OCI-LY1 (cell line): ENCODE measurements at regions not wholly inside any gene's neighbourhood (a gene's known extent, or its start where the extent isn't known, plus 50 kb on each side); places are given as distances from the start of the nearest gene placed in this dataset.

Source experiments
- H2AFZ ChIP-seq: fragments of 200-600 bp; sonication (generic), shearing (Covaris generic); 2 replicates; pipeline ENCODE4 v1.6.0; 2014; ENCODE audit warnings: antibody characterized with exemption, mild to moderate bottlenecking, low read length
- H3F3A ChIP-seq: fragments of 200-600 bp; sonication (generic), shearing (Covaris generic); 2 replicates; pipeline ENCODE4 v1.6.0; 2014; ENCODE audit warnings: mild to moderate bottlenecking, antibody characterized with exemption, low read length, moderate library complexity; ENCODE audit not compliant: insufficient read depth
- H3K27ac ChIP-seq: fragments of 200-600 bp; sonication (generic); 2 replicates; pipeline ENCODE4 v1.5.1; 2014; ENCODE audit warnings: low read length, mixed run types, mild to moderate bottlenecking, low read depth; ENCODE audit not compliant: poor library complexity, severe bottlenecking
- H3K27me3 ChIP-seq: fragments of 200-600 bp; sonication (generic); 2 replicates; pipeline ENCODE4 v1.6.0; 2014; ENCODE audit warnings: antibody characterized with exemption, mild to moderate bottlenecking, low read length, moderate library complexity; ENCODE audit not compliant: insufficient read depth
- H3K36me3 ChIP-seq: fragments of 200-600 bp; sonication (generic); 2 replicates; pipeline ENCODE4 v1.6.1; 2014; ENCODE audit warnings: mild to moderate bottlenecking, antibody characterized with exemption, low read length, moderate library complexity, mixed read lengths; ENCODE audit not compliant: insufficient read depth
- H3K4me1 ChIP-seq: fragments of 200-600 bp; sonication (generic); 2 replicates; pipeline ENCODE4 v1.5.1; 2014; ENCODE audit warnings: mild to moderate bottlenecking, low read length, moderate library complexity; ENCODE audit not compliant: insufficient read depth, severe bottlenecking
- H3K4me2 ChIP-seq: fragments of 200-600 bp; sonication (generic), shearing (Covaris generic); 2 replicates; pipeline ENCODE4 v1.6.1; 2014; ENCODE audit warnings: low read length
- H3K4me3 ChIP-seq: fragments of 200-600 bp; sonication (generic); 2 replicates; pipeline ENCODE4 v1.5.1; 2014; ENCODE audit warnings: low read length, low read depth, mild to moderate bottlenecking, mixed read lengths; ENCODE audit not compliant: poor library complexity, severe bottlenecking
- H3K79me2 ChIP-seq: fragments of 200-600 bp; shearing (Covaris generic); 2 replicates; pipeline ENCODE4 v1.6.1; 2016; ENCODE audit warnings: mixed run types, low read length, mixed read lengths; ENCODE audit not compliant: insufficient read depth
- H3K9ac ChIP-seq: fragments of 200-600 bp; sonication (generic), shearing (Covaris generic); 2 replicates; pipeline ENCODE4 v1.6.1; 2014; ENCODE audit warnings: mild to moderate bottlenecking, low read length, mixed read lengths
- H3K9me2 ChIP-seq: fragments of 200-600 bp; sonication (generic), shearing (Covaris generic); 2 replicates; pipeline ENCODE4 v1.6.1; 2014; ENCODE audit warnings: low read depth, mild to moderate bottlenecking, low read length, mixed read lengths
- H3K9me3 ChIP-seq: fragments of 200-600 bp; shearing (Covaris generic); 2 replicates; pipeline ENCODE4 v1.6.1; 2014; ENCODE audit warnings: low read length, mixed read lengths
- H4K20me1 ChIP-seq: fragments of 200-600 bp; sonication (generic), shearing (Covaris generic); 2 replicates; pipeline ENCODE4 v1.6.0; 2016; ENCODE audit warnings: mild to moderate bottlenecking, low read length; ENCODE audit not compliant: insufficient read depth
- EZH2 ChIP-seq: fragments of 200-600 bp; sonication (generic), shearing (Covaris generic); IDR thresholded peaks from 2 replicates; pipeline ENCODE4 v1.8.0; 2017; ENCODE audit warnings: borderline replicate concordance, mixed run types, mild to moderate bottlenecking, antibody characterized with exemption, low read length, moderate library complexity, mixed read lengths
- TF ChIP-seq, protein P1 (sequence below): fragments of 200-600 bp; sonication (generic), shearing (Covaris generic); IDR thresholded peaks from 2 replicates; pipeline ENCODE4 v1.5.1; 2017; ENCODE audit warnings: mild to moderate bottlenecking, antibody characterized with exemption, low read length, moderate library complexity, mixed read lengths

DNA sequence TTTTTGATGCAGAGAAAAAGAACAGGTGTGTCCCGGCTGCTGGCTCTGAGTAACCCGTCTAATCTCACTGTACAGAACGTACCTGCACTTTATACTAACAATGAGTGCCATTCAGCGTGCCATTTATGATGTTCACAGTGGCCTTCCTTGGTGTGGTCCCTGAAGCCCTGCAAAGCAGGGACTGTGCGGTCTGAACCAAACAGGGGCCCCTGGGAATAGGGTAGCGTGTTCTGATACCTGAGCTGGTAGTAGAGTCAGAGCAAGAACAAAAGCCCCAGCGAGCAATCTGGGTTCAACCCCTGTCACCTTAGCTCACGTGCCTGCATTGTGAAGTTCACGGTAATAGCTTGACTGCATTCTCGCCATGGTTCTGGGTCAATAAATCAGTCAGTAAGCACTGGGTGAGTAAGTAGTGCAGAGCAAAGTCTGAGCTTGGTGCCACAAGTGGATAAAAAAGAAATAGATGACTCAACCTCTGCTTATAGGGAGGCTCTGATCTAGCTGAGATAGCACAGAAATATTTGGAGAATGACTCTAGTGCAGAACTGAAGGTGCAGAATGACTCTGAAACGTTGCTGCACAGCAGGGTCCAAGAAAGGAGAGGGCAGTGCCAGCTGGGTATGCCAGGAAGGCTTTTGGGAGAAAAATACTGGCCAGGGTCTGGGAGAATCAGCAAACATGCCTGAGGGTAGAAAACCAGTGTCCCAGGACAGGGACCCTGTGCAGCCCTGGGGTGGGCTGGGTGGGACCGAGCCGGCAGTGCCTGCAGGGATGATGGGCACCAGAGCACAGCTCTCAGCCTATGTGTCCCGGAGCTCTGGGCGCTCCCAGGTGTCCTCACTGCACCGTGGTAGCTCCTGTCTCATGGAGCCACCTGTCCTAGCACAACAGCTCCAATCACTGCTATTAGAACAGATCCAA lies 125.9 kb downstream of the RHOU start:
- TF ChIP-seq EZH2: no peak
- TF ChIP-seq, protein P1, sequence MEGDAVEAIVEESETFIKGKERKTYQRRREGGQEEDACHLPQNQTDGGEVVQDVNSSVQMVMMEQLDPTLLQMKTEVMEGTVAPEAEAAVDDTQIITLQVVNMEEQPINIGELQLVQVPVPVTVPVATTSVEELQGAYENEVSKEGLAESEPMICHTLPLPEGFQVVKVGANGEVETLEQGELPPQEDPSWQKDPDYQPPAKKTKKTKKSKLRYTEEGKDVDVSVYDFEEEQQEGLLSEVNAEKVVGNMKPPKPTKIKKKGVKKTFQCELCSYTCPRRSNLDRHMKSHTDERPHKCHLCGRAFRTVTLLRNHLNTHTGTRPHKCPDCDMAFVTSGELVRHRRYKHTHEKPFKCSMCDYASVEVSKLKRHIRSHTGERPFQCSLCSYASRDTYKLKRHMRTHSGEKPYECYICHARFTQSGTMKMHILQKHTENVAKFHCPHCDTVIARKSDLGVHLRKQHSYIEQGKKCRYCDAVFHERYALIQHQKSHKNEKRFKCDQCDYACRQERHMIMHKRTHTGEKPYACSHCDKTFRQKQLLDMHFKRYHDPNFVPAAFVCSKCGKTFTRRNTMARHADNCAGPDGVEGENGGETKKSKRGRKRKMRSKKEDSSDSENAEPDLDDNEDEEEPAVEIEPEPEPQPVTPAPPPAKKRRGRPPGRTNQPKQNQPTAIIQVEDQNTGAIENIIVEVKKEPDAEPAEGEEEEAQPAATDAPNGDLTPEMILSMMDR: no peak
- Histone ChIP-seq H2AFZ (no peak overlapping the region), H3K36me3 (no peaks in the 10 kb centered on the region), H3K9ac (no peak overlapping the region), H3K9me2 (no peaks in the 10 kb centered on the region), H3K4me1 (no peaks in the 10 kb centered on the region), H3K27ac (no peak overlapping the region), H3F3A (no peaks in the 10 kb centered on the region), H3K4me3 (no peak overlapping the region), H4K20me1 (no peaks in the 10 kb centered on the region), H3K27me3 (no peaks in the 10 kb centered on the region), H3K4me2 (no peak overlapping the region), H3K79me2 (no peaks in the 10 kb centered on the region), H3K9me3 (no peaks in the 10 kb centered on the region)

DNA sequence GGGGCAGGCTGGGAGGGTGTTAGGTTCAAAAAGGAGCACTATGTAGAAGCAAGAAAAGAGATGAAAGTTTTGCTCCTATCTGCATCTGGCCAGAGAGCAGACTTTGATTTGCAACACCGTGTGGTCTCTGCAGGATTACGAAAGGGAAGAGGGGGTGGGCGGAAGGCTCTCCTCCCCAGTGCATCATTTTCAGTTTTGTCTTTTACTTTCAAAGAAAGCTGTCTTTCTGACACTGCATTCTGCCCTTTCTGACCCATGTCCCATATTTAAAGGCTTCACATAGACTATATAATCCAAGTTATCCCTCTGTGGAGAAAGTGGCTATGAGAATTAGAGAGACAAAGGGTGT lies 126.5 kb downstream of the RHOU start:
- TF ChIP-seq EZH2: no peak
- TF ChIP-seq, protein P1: no peak
- H3K4me2 ChIP-seq: no peak overlapping the region

DNA sequence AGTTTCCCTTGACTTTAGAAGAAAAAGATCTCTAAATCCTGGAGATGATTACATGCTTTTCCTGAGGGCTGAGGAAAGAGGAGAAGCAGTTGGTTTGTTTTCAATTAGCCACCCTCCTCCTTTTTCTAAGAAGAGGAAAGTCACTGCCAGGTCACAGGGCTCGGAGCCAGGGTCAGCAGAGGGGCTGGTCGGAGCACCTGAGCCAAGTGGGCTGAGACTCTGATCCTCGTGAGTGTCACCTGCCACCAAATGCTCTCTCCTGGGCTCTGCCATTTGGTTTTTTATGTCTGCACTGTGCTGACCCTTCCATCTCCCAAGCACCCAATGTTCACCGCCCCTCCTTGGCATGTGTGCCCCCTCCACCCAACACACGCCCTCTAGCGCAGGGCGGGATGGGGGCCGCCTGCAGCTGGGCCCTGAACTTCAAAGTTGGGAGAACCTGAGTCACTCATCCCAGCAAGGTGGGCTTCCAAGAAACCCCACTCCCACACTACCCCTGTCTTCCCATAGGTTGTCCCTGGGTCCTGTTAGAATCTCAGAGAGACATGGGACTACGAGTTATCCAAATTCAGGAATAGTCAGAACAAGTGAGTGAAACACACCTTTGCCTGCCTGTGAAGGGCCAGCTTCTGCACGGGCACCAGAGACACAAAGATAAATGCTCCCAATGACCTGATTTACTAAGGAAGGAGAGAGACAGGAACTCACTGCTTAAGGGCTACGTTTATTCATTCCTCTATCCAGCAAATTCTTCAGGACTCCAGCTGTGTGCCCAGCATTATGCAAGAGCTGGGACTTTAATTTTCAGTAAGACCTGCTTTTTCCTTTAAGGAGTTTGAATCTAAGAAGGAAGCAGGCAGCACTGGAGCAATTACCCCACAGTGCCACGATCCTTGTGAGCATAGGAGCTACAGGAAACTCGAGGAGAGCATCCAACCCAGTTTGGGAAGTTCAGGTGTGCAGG lies 127.5 kb downstream of the RHOU start:
- Histone ChIP-seq H2AFZ (no peak overlapping the region), H3F3A (no peaks in the 10 kb centered on the region), H3K9me2 (no peaks in the 10 kb centered on the region), H4K20me1 (no peaks in the 10 kb centered on the region), H3K27ac (no peak overlapping the region), H3K4me1 (no peaks in the 10 kb centered on the region), H3K9ac (no peak overlapping the region), H3K36me3 (no peaks in the 10 kb centered on the region), H3K27me3 (no peaks in the 10 kb centered on the region), H3K4me3 (no peak overlapping the region), H3K4me2 (no peak overlapping the region), H3K9me3 (no peaks in the 10 kb centered on the region), H3K79me2 (no peaks in the 10 kb centered on the region)
- TF ChIP-seq, protein P1: no peak
- no peak for TF ChIP-seq EZH2

More for the DNA sequence above, 126.5 kb downstream of the RHOU start:
- no peaks in the 10 kb centered on the region for H3K79me2 ChIP-seq
- H3K4me1 ChIP-seq: no peaks in the 10 kb centered on the region
- no peak overlapping the region for H3K4me3 ChIP-seq
- H2AFZ ChIP-seq: no peak overlapping the region
- no peaks in the 10 kb centered on the region for H3K36me3 ChIP-seq
- no peaks in the 10 kb centered on the region for H3F3A ChIP-seq
- no peaks in the 10 kb centered on the region for H4K20me1 ChIP-seq
- H3K9ac ChIP-seq: no peak overlapping the region
- no peaks in the 10 kb centered on the region for H3K27me3 ChIP-seq
- H3K27ac ChIP-seq: no peak overlapping the region
- no peaks in the 10 kb centered on the region for H3K9me2 ChIP-seq
- no peaks in the 10 kb centered on the region for H3K9me3 ChIP-seq
